ENCODE measurements at regions not wholly inside any gene's neighbourhood (a gene's known extent, or its start where the extent isn't known, plus 50 kb on each side); places are given as distances from the start of the nearest gene placed in this dataset.

- peaks cover 47% of the 10 kb centered on the region for H3K27me3 Mint-ChIP-seq (ENCODE audit: low read depth)
- intact Hi-C loops (cut with micrococcal nuclease): no loop called here
- CTCF ChIA-PET: no interaction called here
- H3K36me3 Mint-ChIP-seq (ENCODE audit: low read depth): no peaks in the 10 kb centered on the region
- no peak overlapping the region for H3K4me3 Mint-ChIP-seq
- H3K9me3 Mint-ChIP-seq: peaks cover 3% of the 10 kb centered on the region
- H3K27ac Mint-ChIP-seq: no peak overlapping the region
- DNase-seq: no peak
- H3K4me1 Mint-ChIP-seq (ENCODE audit: low read depth): peaks cover 6% of the 10 kb centered on the region
These were observed 92.1 kb upstream of the SMAD1 start for GRCh38 chr4:145389550-145389949.

- DNase-seq: no peak
- peaks cover 6% of the 10 kb centered on the region for H3K9me3 Mint-ChIP-seq
- intact Hi-C loops (cut with micrococcal nuclease): no loop called here
- no peaks in the 10 kb centered on the region for H3K36me3 Mint-ChIP-seq (ENCODE audit: low read depth)
- no peak overlapping the region for H3K27ac Mint-ChIP-seq
- H3K4me3 Mint-ChIP-seq: no peak overlapping the region
- H3K4me1 Mint-ChIP-seq (ENCODE audit: low read depth): peaks cover 6% of the 10 kb centered on the region
- CTCF ChIA-PET: no interaction called here
- H3K27me3 Mint-ChIP-seq (ENCODE audit: low read depth): peaks cover 42% of the 10 kb centered on the region
These were observed 93.6 kb upstream of the SMAD1 start for GRCh38 chr4:145388043-145388442.

GRCh38 chr4:145387079-145387478, 94.6 kb upstream of the SMAD1 start:
- Mint-ChIP-seq H3K27me3 (ENCODE audit: low read depth) (peaks cover 40% of the 10 kb centered on the region), H3K9me3 (peaks cover 6% of the 10 kb centered on the region), H3K4me3 (no peak overlapping the region), H3K4me1 (ENCODE audit: low read depth) (peaks cover 6% of the 10 kb centered on the region), H3K27ac (no peak overlapping the region), H3K36me3 (ENCODE audit: low read depth) (no peaks in the 10 kb centered on the region)
- intact Hi-C loops (cut with micrococcal nuclease): no loop called here
- no peak for DNase-seq
- CTCF ChIA-PET: no interaction called here

- intact Hi-C loops (cut with micrococcal nuclease): no loop called here
- peaks cover 17% of the 10 kb centered on the region for H3K27me3 Mint-ChIP-seq (ENCODE audit: low read depth)
- H3K27ac Mint-ChIP-seq: no peak overlapping the region
- CTCF ChIA-PET: no interaction called here
- H3K9me3 Mint-ChIP-seq: peaks cover 6% of the 10 kb centered on the region
- H3K4me3 Mint-ChIP-seq: no peak overlapping the region
- no peaks in the 10 kb centered on the region for H3K4me1 Mint-ChIP-seq (ENCODE audit: low read depth)
- H3K36me3 Mint-ChIP-seq (ENCODE audit: low read depth): peaks cover 1% of the 10 kb centered on the region
- DNase-seq: no peak
These were observed 100.5 kb upstream of the SMAD1 start for GRCh38 chr4:145381163-145381562.

GRCh38 chr4:145380123-145380522, 101.5 kb upstream of the SMAD1 start:
- Mint-ChIP-seq H3K27me3 (ENCODE audit: low read depth) (peaks cover 17% of the 10 kb centered on the region), H3K27ac (no peak overlapping the region), H3K4me1 (ENCODE audit: low read depth) (no peaks in the 10 kb centered on the region), H3K9me3 (peaks cover 6% of the 10 kb centered on the region), H3K4me3 (no peak overlapping the region), H3K36me3 (ENCODE audit: low read depth) (peaks cover 1% of the 10 kb centered on the region)
- intact Hi-C loops (cut with micrococcal nuclease): no loop called here
- DNase-seq: no peak
- CTCF ChIA-PET: interaction anchor here (0.6 kb wide), 1 partner anchor 418 kb away, joined by 3 read pairs; no protein-coding TSS in a partner anchor

- Mint-ChIP-seq H3K36me3 (ENCODE audit: low read depth) (peaks cover 1% of the 10 kb centered on the region), H3K27ac (no peak overlapping the region), H3K27me3 (ENCODE audit: low read depth) (peaks cover 10% of the 10 kb centered on the region), H3K4me1 (ENCODE audit: low read depth) (no peaks in the 10 kb centered on the region), H3K9me3 (no peaks in the 10 kb centered on the region), H3K4me3 (no peak overlapping the region)
- intact Hi-C loops (cut with micrococcal nuclease): no loop called here
- DNase-seq: no peak
- CTCF ChIA-PET: no interaction called here
These were observed 106.2 kb upstream of the SMAD1 start for GRCh38 chr4:145375416-145375815.

- Mint-ChIP-seq H3K9me3 (no peaks in the 10 kb centered on the region), H3K27ac (no peak overlapping the region)
These were observed 129.1 kb upstream of the SMAD1 start for GRCh38 chr4:145352438-145353145.

GRCh38 chr4:145351922-145352321, 129.7 kb upstream of the SMAD1 start:
- CTCF ChIA-PET: no interaction called here
- no peak overlapping the region for H3K27ac Mint-ChIP-seq
- H3K36me3 Mint-ChIP-seq (ENCODE audit: low read depth): no peaks in the 10 kb centered on the region
- intact Hi-C loops (cut with micrococcal nuclease): no loop called here
- DNase-seq: no peak
- peaks cover 17% of the 10 kb centered on the region for H3K27me3 Mint-ChIP-seq (ENCODE audit: low read depth)
- no peak overlapping the region for H3K4me3 Mint-ChIP-seq
- no peaks in the 10 kb centered on the region for H3K4me1 Mint-ChIP-seq (ENCODE audit: low read depth)
- no peaks in the 10 kb centered on the region for H3K9me3 Mint-ChIP-seq

More at GRCh38 chr4:145352438-145353145, 129.1 kb upstream of the SMAD1 start:
- H3K27me3 Mint-ChIP-seq (ENCODE audit: low read depth): peaks cover 18% of the 10 kb centered on the region
- intact Hi-C loops (cut with micrococcal nuclease): no loop called here
- no peak for DNase-seq
- H3K4me3 Mint-ChIP-seq: no peak overlapping the region
- CTCF ChIA-PET: no interaction called here
- H3K4me1 Mint-ChIP-seq (ENCODE audit: low read depth): no peaks in the 10 kb centered on the region
- no peaks in the 10 kb centered on the region for H3K36me3 Mint-ChIP-seq (ENCODE audit: low read depth)

- Mint-ChIP-seq H3K4me3 (no peak overlapping the region), H3K27me3 (ENCODE audit: low read depth) (peaks cover 10% of the 10 kb centered on the region), H3K9me3 (no peaks in the 10 kb centered on the region), H3K27ac (no peak overlapping the region), H3K4me1 (ENCODE audit: low read depth) (no peaks in the 10 kb centered on the region), H3K36me3 (ENCODE audit: low read depth) (no peaks in the 10 kb centered on the region)
- DNase-seq: no peak
- CTCF ChIA-PET: no interaction called here
- intact Hi-C loops (cut with micrococcal nuclease): no loop called here
These were observed 130.5 kb upstream of the SMAD1 start for GRCh38 chr4:145351162-145351561.

- Mint-ChIP-seq H3K9me3 (no peaks in the 10 kb centered on the region), H3K27ac (no peak overlapping the region), H3K36me3 (ENCODE audit: low read depth) (no peaks in the 10 kb centered on the region), H3K4me1 (ENCODE audit: low read depth) (no peaks in the 10 kb centered on the region), H3K27me3 (ENCODE audit: low read depth) (peaks cover 10% of the 10 kb centered on the region), H3K4me3 (no peak overlapping the region)
- CTCF ChIA-PET: no interaction called here
- intact Hi-C loops (cut with micrococcal nuclease): no loop called here
- no peak for DNase-seq
These were observed 133.4 kb upstream of the SMAD1 start for GRCh38 chr4:145348291-145348690.

- no peaks in the 10 kb centered on the region for H3K36me3 Mint-ChIP-seq (ENCODE audit: low read depth)
- peaks cover 10% of the 10 kb centered on the region for H3K27me3 Mint-ChIP-seq (ENCODE audit: low read depth)
- DNase-seq: no peak
- intact Hi-C loops (cut with micrococcal nuclease): no loop called here
- CTCF ChIA-PET: no interaction called here
- H3K4me1 Mint-ChIP-seq (ENCODE audit: low read depth): no peaks in the 10 kb centered on the region
- H3K9me3 Mint-ChIP-seq: no peaks in the 10 kb centered on the region
- H3K4me3 Mint-ChIP-seq: no peak overlapping the region
- H3K27ac Mint-ChIP-seq: no peak overlapping the region
These were observed 134.0 kb upstream of the SMAD1 start for GRCh38 chr4:145347684-145348083.

- DNase-seq: no peak
- Mint-ChIP-seq H3K27ac (no peak overlapping the region), H3K27me3 (ENCODE audit: low read depth) (peaks cover 12% of the 10 kb centered on the region), H3K4me3 (no peak overlapping the region), H3K36me3 (ENCODE audit: low read depth) (no peaks in the 10 kb centered on the region), H3K9me3 (no peaks in the 10 kb centered on the region), H3K4me1 (ENCODE audit: low read depth) (no peaks in the 10 kb centered on the region)
- CTCF ChIA-PET: interaction anchor here (0.6 kb wide), 1 partner anchor 179 kb away, joined by 3 read pairs; no protein-coding TSS in a partner anchor
- intact Hi-C loops (cut with micrococcal nuclease): no loop called here
These were observed 135.6 kb upstream of the SMAD1 start for GRCh38 chr4:145346081-145346480.

- no peak overlapping the region for H3K27ac Mint-ChIP-seq
- H3K4me3 Mint-ChIP-seq: no peak overlapping the region
- no peaks in the 10 kb centered on the region for H3K4me1 Mint-ChIP-seq (ENCODE audit: low read depth)
- peaks cover 12% of the 10 kb centered on the region for H3K27me3 Mint-ChIP-seq (ENCODE audit: low read depth)
- no peak for DNase-seq
- intact Hi-C loops (cut with micrococcal nuclease): no loop called here
- no peaks in the 10 kb centered on the region for H3K9me3 Mint-ChIP-seq
- no peaks in the 10 kb centered on the region for H3K36me3 Mint-ChIP-seq (ENCODE audit: low read depth)
- CTCF ChIA-PET: no interaction called here
These were observed 136.3 kb upstream of the SMAD1 start for GRCh38 chr4:145345401-145345800.
